ENCODE measurements at regions not wholly inside any gene's neighbourhood (a gene's known extent, or its start where the extent isn't known, plus 50 kb on each side); places are given as distances from the start of the nearest gene placed in this dataset.

- no peaks in the 10 kb centered on the region for H3K9me3 ChIP-seq (replicated peaks)
- intact Hi-C loops (cut with micrococcal nuclease) = no loop called here
- no peak overlapping the region for H3K4me3 ChIP-seq
- H3K27me3 ChIP-seq (ENCODE audit: low read depth) = no peaks in the 10 kb centered on the region
- H3K4me1 ChIP-seq = no peaks in the 10 kb centered on the region
- no peak for TF ChIP-seq CTCF (IDR thresholded peaks at IDR 0.05; ENCODE audit: borderline replicate concordance)
- H3K27ac ChIP-seq (replicated peaks) = no peak overlapping the region
- DNase-seq = no peak
- H3K36me3 ChIP-seq = no peaks in the 10 kb centered on the region
Observed at GRCh38 chrX:151859481-151859880, 53.2 kb upstream of the MAGEA4 start.

GRCh38 chrX:151860827-151861226, 51.9 kb upstream of the MAGEA4 start:
- no peaks in the 10 kb centered on the region for H3K9me3 ChIP-seq (replicated peaks)
- no peaks in the 10 kb centered on the region for H3K36me3 ChIP-seq
- TF ChIP-seq CTCF (IDR thresholded peaks at IDR 0.05; ENCODE audit: borderline replicate concordance) = no peak
- H3K4me1 ChIP-seq = no peaks in the 10 kb centered on the region
- H3K4me3 ChIP-seq = no peak overlapping the region
- H3K27me3 ChIP-seq (ENCODE audit: low read depth) = no peaks in the 10 kb centered on the region
- intact Hi-C loops (cut with micrococcal nuclease) = no loop called here
- DNase-seq = no peak
- no peak overlapping the region for H3K27ac ChIP-seq (replicated peaks)

Measured in left ventricle myocardium inferior (tissue), 1 donor.